ENCODE measurements at regions not wholly inside any gene's neighbourhood (a gene's known extent, or its start where the extent isn't known, plus 50 kb on each side); places are given as distances from the start of the nearest gene placed in this dataset.
"Not testable (repeated sequence)": the region's sequence is repeated elsewhere in the genome, so short reads cannot be mapped to it uniquely, and the experiment has no call there.

DNA sequence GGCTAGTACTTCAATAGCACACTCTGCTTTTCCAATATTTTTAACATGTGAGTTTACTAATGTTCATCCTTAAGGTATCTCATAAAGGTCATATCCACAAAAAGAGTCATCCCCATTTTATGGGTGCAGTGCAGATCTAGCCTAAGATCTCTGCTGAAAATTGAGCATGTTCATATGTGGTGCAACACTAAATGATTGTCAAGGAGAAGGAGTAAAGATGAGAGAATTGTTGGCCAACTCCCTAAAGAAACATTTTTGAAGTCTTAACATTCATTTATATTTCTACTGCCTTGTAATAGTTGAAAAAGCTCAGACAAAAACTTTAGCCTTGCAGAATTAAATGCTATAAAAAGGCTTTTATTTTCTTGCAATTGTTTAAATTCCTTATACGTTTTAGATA, 1159.6 kb downstream of the TBL1XR1 start:
- Mint-ChIP-seq H3K4me1 (no peaks in the 10 kb centered on the region), H3K27me3 (ENCODE audit: low read depth in 3 of 3) (no peaks in the 10 kb centered on the region), H3K4me3 (no peak overlapping the region), H3K36me3 (no peaks in the 10 kb centered on the region), H3K9me3 (peaks cover 3 to 12% (median 6%) of the 10 kb centered on the region in 7 donors), H3K27ac (no peak overlapping the region)
- Histone ChIP-seq H3K4me2 (replicated peaks; ENCODE audit: extremely low read depth, low read length, poor library complexity, severe bottlenecking) (no peak overlapping the region), H3K27me3 (ENCODE audit: control insufficient read depth in 2 of 2, insufficient read depth in 2 of 2, low read length in 2 of 2) (no peaks in the 10 kb centered on the region), H3K79me2 (ENCODE audit: insufficient read depth, low read length) (no peaks in the 10 kb centered on the region), H4K20me1 (ENCODE audit: insufficient read depth, low read length) (no peaks in the 10 kb centered on the region), H3K4me1 (ENCODE audit: control insufficient read depth in 1 of 2, insufficient read depth in 2 of 2, low read length in 2 of 2) (no peaks in the 10 kb centered on the region), H3K27ac (ENCODE audit: low read depth in 1 of 2, low read length in 2 of 2) (no peak overlapping the region), H2AFZ (ENCODE audit: insufficient read depth, low read depth, low read length, poor library complexity, severe bottlenecking) (no peak overlapping the region), H3K4me3 (replicated peaks in 1 of 3; ENCODE audit: low read depth in 2 of 3, low read length in 3 of 3) (no peak overlapping the region), H3K9me3 (replicated peaks in 1 of 2; ENCODE audit: control insufficient read depth in 1 of 2, insufficient read depth in 1 of 2, low read length in 2 of 2) (peaks cover 3 to 18% of the 10 kb centered on the region in 2 donors), H3K36me3 (replicated peaks in 1 of 2; ENCODE audit: control insufficient read depth in 1 of 2, insufficient read depth in 2 of 2, low read length in 2 of 2) (no peaks in the 10 kb centered on the region), H3K9ac (ENCODE audit: insufficient read depth, low read length, poor library complexity, severe bottlenecking) (no peak overlapping the region)
- TF ChIP-seq, protein P1, sequence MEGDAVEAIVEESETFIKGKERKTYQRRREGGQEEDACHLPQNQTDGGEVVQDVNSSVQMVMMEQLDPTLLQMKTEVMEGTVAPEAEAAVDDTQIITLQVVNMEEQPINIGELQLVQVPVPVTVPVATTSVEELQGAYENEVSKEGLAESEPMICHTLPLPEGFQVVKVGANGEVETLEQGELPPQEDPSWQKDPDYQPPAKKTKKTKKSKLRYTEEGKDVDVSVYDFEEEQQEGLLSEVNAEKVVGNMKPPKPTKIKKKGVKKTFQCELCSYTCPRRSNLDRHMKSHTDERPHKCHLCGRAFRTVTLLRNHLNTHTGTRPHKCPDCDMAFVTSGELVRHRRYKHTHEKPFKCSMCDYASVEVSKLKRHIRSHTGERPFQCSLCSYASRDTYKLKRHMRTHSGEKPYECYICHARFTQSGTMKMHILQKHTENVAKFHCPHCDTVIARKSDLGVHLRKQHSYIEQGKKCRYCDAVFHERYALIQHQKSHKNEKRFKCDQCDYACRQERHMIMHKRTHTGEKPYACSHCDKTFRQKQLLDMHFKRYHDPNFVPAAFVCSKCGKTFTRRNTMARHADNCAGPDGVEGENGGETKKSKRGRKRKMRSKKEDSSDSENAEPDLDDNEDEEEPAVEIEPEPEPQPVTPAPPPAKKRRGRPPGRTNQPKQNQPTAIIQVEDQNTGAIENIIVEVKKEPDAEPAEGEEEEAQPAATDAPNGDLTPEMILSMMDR (IDR thresholded peaks at IDR 0.05), result no peak
- intact Hi-C loops (cut with micrococcal nuclease), result no loop called here
- WGBS (ENCODE audit: insufficient coverage), result no CpG with 5 or more reads among the region's 1 CpG
- no peak for DNase-seq

- H3K4me1 ChIP-seq (ENCODE audit: control insufficient read depth in 1 of 2, insufficient read depth in 2 of 2, low read length in 2 of 2), result no peaks in the 10 kb centered on the region
- H4K20me1 ChIP-seq (ENCODE audit: insufficient read depth, low read length), result no peaks in the 10 kb centered on the region
- intact Hi-C loops (cut with micrococcal nuclease), result no loop called here
- no peaks in the 10 kb centered on the region for H3K27me3 ChIP-seq (ENCODE audit: control insufficient read depth in 2 of 2, insufficient read depth in 2 of 2, low read length in 2 of 2)
- DNase-seq, result no peak
- no peaks in the 10 kb centered on the region for H3K27me3 Mint-ChIP-seq (ENCODE audit: low read depth in 3 of 3)
- no peaks in the 10 kb centered on the region for H3K4me1 Mint-ChIP-seq
- H3K4me2 ChIP-seq (replicated peaks; ENCODE audit: extremely low read depth, low read length, poor library complexity, severe bottlenecking), result no peak overlapping the region
- H3K9me3 Mint-ChIP-seq, result peaks cover 0 to 11% (median 6%) of the 10 kb centered on the region in 7 donors
- no peak overlapping the region for H3K4me3 ChIP-seq (replicated peaks in 1 of 3; ENCODE audit: low read depth in 2 of 3, low read length in 3 of 3)
- H3K27ac ChIP-seq (ENCODE audit: low read depth in 1 of 2, low read length in 2 of 2), result no peak overlapping the region
- H3K79me2 ChIP-seq (ENCODE audit: insufficient read depth, low read length), result no peaks in the 10 kb centered on the region
- H3K9me3 ChIP-seq (replicated peaks in 1 of 2; ENCODE audit: control insufficient read depth in 1 of 2, insufficient read depth in 1 of 2, low read length in 2 of 2), result peaks cover 7 to 18% of the 10 kb centered on the region in 2 donors
- no peak overlapping the region for H3K4me3 Mint-ChIP-seq
- H3K27ac Mint-ChIP-seq, result no peak overlapping the region
- no peak overlapping the region for H3K9ac ChIP-seq (ENCODE audit: insufficient read depth, low read length, poor library complexity, severe bottlenecking)
- no peak overlapping the region for H2AFZ ChIP-seq (ENCODE audit: insufficient read depth, low read depth, low read length, poor library complexity, severe bottlenecking)
- H3K36me3 Mint-ChIP-seq, result no peaks in the 10 kb centered on the region
- TF ChIP-seq, protein P1 (IDR thresholded peaks at IDR 0.05), result no peak
- 88% methylated on average over 1 of the region's 4 CpGs for WGBS (ENCODE audit: insufficient coverage)
- H3K36me3 ChIP-seq (replicated peaks in 1 of 2; ENCODE audit: control insufficient read depth in 1 of 2, insufficient read depth in 2 of 2, low read length in 2 of 2), result no peaks in the 10 kb centered on the region
Observed at GRCh38 chr3:176032043-176032442, 1165.2 kb downstream of the TBL1XR1 start.

GRCh38 chr3:176016203-176016602, 1157.1 kb downstream of the NAALADL2 start:
- H3K27me3 ChIP-seq (ENCODE audit: control insufficient read depth in 2 of 2, insufficient read depth in 2 of 2, low read length in 2 of 2); H4K20me1 ChIP-seq (ENCODE audit: insufficient read depth, low read length); H3K27ac Mint-ChIP-seq; H3K4me3 ChIP-seq (replicated peaks in 1 of 3; ENCODE audit: low read depth in 2 of 3, low read length in 3 of 3); H2AFZ ChIP-seq (ENCODE audit: insufficient read depth, low read depth, low read length, poor library complexity, severe bottlenecking); DNase-seq; H3K9me3 ChIP-seq (replicated peaks in 1 of 2; ENCODE audit: control insufficient read depth in 1 of 2, insufficient read depth in 1 of 2, low read length in 2 of 2); H3K36me3 ChIP-seq (replicated peaks in 1 of 2; ENCODE audit: control insufficient read depth in 1 of 2, insufficient read depth in 2 of 2, low read length in 2 of 2); H3K79me2 ChIP-seq (ENCODE audit: insufficient read depth, low read length); H3K4me3 Mint-ChIP-seq; H3K36me3 Mint-ChIP-seq; H3K9ac ChIP-seq (ENCODE audit: insufficient read depth, low read length, poor library complexity, severe bottlenecking); H3K27me3 Mint-ChIP-seq (ENCODE audit: low read depth in 3 of 3); H3K4me1 ChIP-seq (ENCODE audit: control insufficient read depth in 1 of 2, insufficient read depth in 2 of 2, low read length in 2 of 2); H3K27ac ChIP-seq (ENCODE audit: low read depth in 1 of 2, low read length in 2 of 2); H3K4me1 Mint-ChIP-seq; H3K4me2 ChIP-seq (replicated peaks; ENCODE audit: extremely low read depth, low read length, poor library complexity, severe bottlenecking); intact Hi-C loops (cut with micrococcal nuclease): not testable (repeated sequence)
- WGBS (ENCODE audit: insufficient coverage), result 90% methylated on average over 11 of the region's 20 CpGs
- H3K9me3 Mint-ChIP-seq, result peaks cover 4 to 17% (median 10%) of the 10 kb centered on the region in 7 donors
